Right hindlimb (tissue), 1 donor: ENCODE measurements at regions not wholly inside any gene's neighbourhood (a gene's known extent, or its start where the extent isn't known, plus 50 kb on each side); places are given as distances from the start of the nearest gene placed in this dataset.
"Not testable (repeated sequence)": the region's sequence is repeated elsewhere in the genome, so short reads cannot be mapped to it uniquely, and the experiment has no call there.

ENCODE experiments used
- DNase-seq: peaks from one replicate; pipeline ENCODE4 v3.0.0-alpha.2; 2018

GRCh38 chr2:19198381-19198780 is 160.0 kb downstream of the OSR1 start:
- DNase-seq = peak; percentile 76

DNA sequence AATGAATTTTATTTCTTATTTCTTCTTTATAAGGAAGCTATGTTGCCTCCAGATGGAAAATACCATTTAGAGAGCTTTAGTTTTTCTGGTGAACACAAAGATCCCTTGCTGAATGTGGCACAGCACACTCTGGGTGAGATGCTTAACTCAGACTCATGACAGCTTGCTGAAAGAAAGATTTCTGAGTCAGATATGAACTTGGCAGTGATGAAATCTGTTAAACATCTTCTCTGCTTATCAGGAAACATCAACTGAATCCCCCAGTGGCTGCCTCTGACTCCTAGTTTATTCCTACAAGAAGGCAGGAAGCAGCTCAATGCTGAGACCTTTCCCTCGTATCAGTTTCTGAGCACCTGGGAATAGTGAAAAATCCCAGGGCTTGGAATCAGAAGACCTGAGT is 162.8 kb downstream of the OSR1 start:
- no peak for DNase-seq

DNA sequence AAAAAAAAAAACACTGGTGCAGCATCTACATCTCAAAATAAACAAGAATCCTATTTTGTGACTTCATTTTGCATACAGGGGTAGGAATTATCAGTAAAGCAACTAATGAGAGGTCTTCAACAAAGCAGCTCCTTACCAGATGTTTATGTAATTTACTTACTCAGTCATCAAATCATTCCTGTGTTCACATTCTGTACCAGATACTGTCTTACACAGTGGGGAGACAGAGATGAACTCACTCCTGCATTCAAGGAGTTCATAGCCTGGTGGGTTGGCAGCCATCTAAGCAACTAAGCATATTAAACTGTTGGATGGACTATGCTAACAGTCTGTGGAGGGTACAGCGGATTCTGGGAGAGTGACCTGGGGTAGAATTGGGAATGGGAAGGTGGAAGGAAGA is 169.0 kb downstream of the OSR1 start:
- no peak for DNase-seq

DNA sequence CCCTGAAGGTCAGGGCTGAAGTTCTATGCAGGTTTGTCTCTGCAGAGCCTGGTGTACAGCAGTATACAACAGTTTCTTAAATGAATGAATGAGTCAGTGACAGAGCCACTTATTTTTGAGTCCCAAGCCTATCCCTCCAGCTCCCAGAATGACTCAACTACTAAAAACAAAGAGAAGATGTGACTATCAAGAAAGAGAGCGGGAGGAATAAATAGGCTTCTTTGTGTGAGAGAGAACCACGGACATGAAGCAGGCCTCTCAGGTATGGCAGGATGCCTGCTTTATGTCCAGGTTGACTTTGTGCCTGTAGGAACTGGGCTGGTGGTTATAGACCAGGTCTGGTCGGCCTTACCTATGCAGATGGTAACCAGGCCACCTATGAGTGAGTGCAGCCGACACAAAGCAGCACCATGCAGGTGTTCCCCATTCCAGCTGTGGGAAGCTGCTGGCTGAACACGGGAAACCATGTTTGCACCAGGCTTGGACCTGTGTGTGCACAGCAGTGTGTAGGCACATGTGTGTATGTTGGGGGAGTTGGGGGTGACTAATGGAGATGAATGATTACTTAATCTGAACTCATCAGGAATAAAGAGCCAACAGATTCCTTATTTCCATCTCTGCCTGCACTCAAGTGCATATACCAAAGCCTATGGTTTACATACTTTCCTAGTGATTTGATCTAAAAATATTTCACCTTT is 171.0 kb downstream of the OSR1 start:
- no peak for DNase-seq

DNA sequence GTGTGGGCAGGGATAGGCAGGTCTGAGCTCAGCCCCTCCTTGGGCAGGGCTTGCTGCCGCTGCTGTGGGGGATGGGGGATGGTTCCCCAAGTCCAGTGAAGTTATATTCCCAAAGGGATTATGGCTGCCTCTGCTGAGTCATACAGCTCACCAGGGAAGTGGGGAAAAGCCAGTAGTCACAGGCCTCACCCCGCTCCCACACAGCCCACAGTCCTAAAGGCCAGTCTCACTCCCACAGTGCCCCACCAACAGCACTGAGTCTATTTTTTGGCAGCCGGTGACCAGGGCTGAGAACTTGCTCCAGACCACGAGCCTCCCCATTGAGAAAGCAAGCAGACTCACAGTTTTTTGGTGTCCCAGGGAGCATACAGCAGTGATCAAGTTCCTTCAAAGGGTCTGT is 173.3 kb downstream of the OSR1 start:
- DNase-seq = no peak

DNA sequence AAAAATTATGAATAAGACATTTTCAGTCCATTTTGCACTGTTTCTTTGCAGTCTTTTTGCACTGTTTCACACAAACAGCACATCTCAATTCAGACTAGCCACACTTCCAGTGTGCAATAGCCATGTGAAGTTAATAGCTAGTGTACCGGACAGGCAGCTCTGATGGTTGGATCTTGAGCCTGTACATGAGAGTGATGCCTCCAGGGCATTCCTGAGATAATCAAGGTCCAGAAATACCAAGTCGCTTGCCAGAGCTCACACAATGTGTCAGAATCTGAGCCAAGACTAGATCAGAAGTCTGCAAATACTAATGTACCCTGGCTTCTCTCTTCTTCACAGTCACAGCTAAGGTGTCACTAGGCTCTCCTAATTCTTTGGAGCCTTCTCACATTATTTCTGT is 180.2 kb downstream of the OSR1 start:
- no peak for DNase-seq

DNA sequence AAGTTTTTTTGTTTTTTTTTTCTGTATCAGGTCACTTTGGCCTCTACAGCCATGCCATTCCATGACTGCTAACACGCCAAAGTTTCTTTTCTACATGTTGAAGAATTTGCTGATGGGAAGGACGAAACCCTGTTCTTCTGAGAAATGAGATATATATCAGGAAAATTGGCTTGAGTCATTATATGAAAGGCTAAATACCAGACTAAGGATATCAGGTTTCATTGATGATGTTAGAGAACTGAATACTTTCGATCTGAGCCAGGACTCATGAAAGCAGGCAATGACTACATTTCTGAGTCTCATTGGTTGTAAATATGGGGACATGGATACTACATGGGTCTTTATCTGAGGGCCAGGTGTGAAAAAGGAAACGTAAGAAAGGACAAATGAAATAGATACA is 181.4 kb downstream of the OSR1 start:
- no peak for DNase-seq

GRCh38 chr2:19176172-19176852 is 182.1 kb downstream of the OSR1 start:
- DNase-seq = no peak

DNA sequence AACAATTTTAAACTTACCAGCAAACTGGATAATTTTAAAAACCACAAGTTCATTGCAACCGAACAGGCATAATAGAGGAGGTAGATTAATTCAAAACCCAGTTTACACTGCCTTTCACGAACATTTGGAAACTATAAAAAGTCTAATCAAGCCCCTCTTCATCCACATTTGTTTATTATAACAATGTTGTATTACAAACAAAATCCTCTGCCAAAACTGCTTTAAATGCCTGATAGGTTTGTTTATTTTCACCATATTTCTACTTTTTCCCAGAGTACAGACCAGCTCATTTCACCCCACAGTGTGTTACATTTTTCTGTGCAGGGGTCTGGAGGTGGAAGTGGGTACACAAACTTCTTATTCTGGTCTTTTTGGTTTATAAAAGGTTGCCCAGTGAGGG is 184.2 kb downstream of the OSR1 start:
- no peak for DNase-seq

GRCh38 chr2:19171409-19171808 is 187.0 kb downstream of the OSR1 start:
- no peak for DNase-seq

DNA sequence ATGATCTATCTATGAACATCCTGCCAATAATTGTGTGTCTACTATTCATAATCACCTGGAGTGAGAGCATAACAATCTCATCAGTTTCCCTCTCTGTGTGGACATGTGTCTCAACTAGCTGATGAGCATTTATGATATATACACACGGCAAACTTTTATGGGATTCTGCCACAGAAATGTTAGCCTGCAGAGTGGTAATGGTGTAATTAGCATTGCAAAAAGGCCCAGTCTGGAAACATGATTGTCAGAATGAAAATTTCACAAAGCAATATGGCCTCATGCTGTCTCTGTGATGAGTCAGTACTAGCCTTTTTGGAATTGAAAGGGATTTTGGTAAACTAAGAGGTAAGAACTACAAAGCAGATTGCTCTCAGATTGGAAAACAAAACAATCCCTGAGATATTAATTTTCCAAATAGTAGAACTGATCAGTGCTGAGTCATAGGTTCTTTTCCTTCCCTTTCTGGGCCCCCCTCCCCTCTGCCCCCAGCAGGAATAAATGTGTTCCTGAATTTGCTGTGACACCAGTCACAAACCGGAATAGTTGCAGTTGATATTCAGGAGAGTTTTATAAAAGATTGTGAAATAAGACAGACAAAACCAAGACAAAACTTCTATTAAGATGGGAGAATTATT is 189.2 kb downstream of the OSR1 start:
- DNase-seq = no peak

DNA sequence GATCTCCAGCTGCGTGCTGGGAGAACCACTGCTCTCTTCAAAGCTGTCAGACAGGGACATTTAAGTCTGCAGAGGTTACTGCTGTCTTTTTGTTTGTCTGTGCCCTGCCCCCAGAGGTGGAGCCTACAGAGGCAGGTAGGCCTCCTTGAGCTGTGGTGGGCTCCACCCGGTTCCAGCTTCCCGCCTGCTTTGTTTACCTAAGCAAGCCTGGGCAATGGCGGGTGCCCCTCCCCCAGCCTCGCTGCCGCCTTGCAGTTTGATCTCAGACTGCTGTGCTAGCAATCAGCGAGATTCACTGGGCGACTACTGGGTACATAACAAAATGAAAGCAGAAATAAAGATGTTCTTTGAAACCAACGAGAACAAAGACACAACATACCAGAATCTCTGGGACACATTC is 194.3 kb downstream of the OSR1 start:
- not testable (repeated sequence) for DNase-seq

- DNase-seq = no peak
Measured at GRCh38 chr2:19158896-19159295, 199.5 kb downstream of the OSR1 start.

DNA sequence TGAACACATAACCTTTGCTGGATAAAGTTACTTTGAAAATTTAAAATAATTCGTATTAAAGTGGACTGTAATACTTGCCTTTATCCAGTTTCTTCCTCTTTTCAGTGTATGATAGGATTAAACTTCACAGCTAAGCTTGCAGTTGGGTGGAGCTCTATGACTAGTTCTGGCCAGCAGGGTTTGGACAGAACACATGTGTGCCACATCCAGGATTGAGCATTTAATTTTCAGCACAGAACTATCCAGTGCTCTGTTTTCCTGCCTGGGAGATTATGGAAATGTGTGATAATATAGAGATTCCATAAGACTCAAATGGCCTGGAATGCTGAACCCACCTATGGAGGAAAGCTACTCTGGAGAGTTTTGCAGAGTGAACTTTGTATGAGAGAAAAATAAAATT is 200.2 kb downstream of the OSR1 start:
- no peak for DNase-seq

- no peak for DNase-seq
Measured at GRCh38 chr2:19156646-19157045, 201.8 kb downstream of the OSR1 start.

GRCh38 chr2:19150726-19151125 is 207.7 kb downstream of the OSR1 start:
- DNase-seq = no peak

- no peak for DNase-seq
Measured at GRCh38 chr2:19146867-19147266, 211.6 kb downstream of the OSR1 start.

GRCh38 chr2:19141234-19142004 is 217.0 kb downstream of the OSR1 start:
- no peak for DNase-seq

GRCh38 chr2:19140463-19141208 is 217.8 kb downstream of the OSR1 start:
- no peak for DNase-seq

DNA sequence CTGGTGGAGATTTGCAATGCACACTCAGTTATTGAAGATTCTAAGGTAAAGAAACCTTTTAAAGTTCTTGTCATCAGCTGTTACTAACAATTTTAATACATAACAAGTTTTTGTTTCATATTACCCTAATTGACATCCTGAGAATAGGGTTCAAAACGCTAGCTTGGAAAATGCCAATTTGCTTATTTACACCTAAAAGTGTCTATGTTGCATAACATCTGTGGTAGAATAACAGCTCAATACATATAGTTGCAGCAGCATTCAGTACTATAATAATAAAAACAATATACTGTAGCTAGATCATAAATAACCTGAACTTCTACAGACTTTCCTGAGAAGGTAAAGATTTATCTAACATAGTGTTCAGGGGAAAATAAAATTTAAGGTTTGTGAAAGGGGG is 219.0 kb downstream of the OSR1 start:
- DNase-seq = no peak

DNA sequence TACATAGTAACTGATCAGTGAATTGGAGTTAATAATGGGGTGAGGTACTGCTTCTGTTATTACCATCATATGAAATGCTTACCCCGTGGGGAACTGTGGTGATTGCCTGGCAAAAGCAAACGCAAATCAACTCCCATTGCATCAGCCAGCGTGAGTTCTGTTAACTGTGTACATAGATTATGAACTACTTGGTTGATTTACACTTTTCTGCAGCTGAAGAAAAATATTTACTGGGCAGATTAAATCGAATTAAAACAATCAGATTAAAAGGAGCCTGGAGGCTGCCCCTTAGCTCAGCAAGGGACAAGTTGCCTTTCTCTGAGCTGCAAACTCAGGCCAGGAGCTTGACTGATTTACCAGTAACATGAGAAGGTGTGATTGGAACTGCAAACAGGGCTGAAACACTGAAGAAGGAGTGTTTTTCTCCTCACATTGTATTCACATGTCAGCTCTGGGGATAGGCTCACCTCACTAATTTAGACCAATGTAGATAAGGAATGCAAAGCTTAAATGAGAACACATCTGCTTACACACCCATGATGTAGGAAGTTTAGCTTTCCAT is 220.1 kb downstream of the OSR1 start:
- no peak for DNase-seq

DNA sequence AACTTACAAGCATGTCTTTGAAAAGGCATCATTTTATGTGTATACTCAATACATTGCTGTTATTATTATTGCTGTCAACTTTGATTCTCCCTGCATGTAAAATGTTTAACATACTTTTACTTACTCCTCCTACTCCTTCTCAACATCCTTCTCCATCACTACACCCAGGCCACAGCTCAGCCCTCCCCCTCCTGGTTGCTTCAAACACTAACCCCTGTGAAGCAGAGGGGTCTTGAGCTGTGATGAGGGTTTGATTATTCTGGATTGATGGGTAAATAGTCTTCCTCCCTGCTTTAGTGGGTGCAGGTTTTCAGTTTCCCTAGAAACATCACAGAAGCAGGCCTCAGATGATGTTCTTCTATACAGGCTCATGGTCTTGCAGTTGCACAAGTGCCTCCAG is 221.0 kb downstream of the OSR1 start:
- DNase-seq = no peak

- DNase-seq = no peak
Measured at GRCh38 chr2:19132967-19133366, 225.5 kb downstream of the OSR1 start.
